PFSK-1 (cell line): ENCODE measurements at regions not wholly inside any gene's neighbourhood (a gene's known extent, or its start where the extent isn't known, plus 50 kb on each side); places are given as distances from the start of the nearest gene placed in this dataset.

Source experiments
- FOXP2 ChIP-seq: optimal IDR thresholded peaks from 2 replicates; pipeline ENCODE3; 2011; ENCODE audit warnings: borderline replicate concordance, control low read depth, inconsistent platforms; ENCODE audit not compliant: insufficient read depth; ENCODE audit errors: extremely low read length, extremely low read depth
- POLR2AphosphoS5 ChIP-seq: IDR thresholded peaks from 2 replicates; pipeline ENCODE4 v1.6.1; 2012; ENCODE audit warnings: low read depth, mild to moderate bottlenecking, control low read depth, low read length, moderate library complexity
- SIN3A ChIP-seq: IDR thresholded peaks from 2 replicates; pipeline ENCODE4 v1.6.1; 2012; ENCODE audit warnings: mild to moderate bottlenecking, low read length, moderate library complexity, borderline replicate concordance; ENCODE audit not compliant: insufficient read depth
- TAF1 ChIP-seq: IDR thresholded peaks from 2 replicates; pipeline ENCODE4 v1.6.1; 2012; ENCODE audit warnings: low read length, control low read depth, borderline replicate concordance; ENCODE audit not compliant: insufficient read depth
- TF ChIP-seq, protein P1 (sequence below), 2 experiments: IDR thresholded peaks; 2 replicates each; pipeline versions ENCODE4 v1.6.1 to v1.8.0; 2011 to 2012; ENCODE audit warnings: low read depth in 2 of 2, low read length in 2 of 2, control low read depth in 1 of 2, inconsistent platforms in 1 of 2, mild to moderate bottlenecking in 1 of 2, moderate library complexity in 1 of 2; ENCODE audit not compliant: insufficient read depth in 1 of 2

DNA sequence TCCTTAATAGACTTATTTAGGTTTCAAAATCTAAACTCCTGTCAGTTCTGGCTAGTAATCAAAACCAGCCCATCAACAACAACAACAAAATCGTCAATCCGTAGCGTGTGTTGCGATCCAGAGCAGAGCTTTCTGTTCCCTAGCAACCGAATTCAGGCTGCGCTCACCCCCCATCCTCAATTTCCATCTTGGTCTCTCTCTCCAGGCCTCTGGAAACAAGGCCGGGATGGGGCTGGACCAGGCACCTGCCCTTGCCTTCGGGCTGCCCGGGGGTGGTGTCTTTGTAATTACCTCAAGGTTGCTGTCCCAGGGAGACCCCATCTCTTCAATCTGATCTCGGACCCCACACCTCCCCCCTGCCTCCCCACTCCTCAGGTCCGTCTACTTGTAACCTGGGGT lies 1341.5 kb downstream of the BRD1 start:
- TF ChIP-seq FOXP2, result no peak
- TF ChIP-seq, protein P1, sequence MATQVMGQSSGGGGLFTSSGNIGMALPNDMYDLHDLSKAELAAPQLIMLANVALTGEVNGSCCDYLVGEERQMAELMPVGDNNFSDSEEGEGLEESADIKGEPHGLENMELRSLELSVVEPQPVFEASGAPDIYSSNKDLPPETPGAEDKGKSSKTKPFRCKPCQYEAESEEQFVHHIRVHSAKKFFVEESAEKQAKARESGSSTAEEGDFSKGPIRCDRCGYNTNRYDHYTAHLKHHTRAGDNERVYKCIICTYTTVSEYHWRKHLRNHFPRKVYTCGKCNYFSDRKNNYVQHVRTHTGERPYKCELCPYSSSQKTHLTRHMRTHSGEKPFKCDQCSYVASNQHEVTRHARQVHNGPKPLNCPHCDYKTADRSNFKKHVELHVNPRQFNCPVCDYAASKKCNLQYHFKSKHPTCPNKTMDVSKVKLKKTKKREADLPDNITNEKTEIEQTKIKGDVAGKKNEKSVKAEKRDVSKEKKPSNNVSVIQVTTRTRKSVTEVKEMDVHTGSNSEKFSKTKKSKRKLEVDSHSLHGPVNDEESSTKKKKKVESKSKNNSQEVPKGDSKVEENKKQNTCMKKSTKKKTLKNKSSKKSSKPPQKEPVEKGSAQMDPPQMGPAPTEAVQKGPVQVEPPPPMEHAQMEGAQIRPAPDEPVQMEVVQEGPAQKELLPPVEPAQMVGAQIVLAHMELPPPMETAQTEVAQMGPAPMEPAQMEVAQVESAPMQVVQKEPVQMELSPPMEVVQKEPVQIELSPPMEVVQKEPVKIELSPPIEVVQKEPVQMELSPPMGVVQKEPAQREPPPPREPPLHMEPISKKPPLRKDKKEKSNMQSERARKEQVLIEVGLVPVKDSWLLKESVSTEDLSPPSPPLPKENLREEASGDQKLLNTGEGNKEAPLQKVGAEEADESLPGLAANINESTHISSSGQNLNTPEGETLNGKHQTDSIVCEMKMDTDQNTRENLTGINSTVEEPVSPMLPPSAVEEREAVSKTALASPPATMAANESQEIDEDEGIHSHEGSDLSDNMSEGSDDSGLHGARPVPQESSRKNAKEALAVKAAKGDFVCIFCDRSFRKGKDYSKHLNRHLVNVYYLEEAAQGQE (IDR thresholded peaks at IDR 0.05; ENCODE audit: insufficient read depth in 1 of 2, low read depth in 2 of 2, low read length in 2 of 2), result no peak
- TF ChIP-seq POLR2AphosphoS5, result no peak
- no peak for TF ChIP-seq SIN3A
- TF ChIP-seq TAF1, result no peak

DNA sequence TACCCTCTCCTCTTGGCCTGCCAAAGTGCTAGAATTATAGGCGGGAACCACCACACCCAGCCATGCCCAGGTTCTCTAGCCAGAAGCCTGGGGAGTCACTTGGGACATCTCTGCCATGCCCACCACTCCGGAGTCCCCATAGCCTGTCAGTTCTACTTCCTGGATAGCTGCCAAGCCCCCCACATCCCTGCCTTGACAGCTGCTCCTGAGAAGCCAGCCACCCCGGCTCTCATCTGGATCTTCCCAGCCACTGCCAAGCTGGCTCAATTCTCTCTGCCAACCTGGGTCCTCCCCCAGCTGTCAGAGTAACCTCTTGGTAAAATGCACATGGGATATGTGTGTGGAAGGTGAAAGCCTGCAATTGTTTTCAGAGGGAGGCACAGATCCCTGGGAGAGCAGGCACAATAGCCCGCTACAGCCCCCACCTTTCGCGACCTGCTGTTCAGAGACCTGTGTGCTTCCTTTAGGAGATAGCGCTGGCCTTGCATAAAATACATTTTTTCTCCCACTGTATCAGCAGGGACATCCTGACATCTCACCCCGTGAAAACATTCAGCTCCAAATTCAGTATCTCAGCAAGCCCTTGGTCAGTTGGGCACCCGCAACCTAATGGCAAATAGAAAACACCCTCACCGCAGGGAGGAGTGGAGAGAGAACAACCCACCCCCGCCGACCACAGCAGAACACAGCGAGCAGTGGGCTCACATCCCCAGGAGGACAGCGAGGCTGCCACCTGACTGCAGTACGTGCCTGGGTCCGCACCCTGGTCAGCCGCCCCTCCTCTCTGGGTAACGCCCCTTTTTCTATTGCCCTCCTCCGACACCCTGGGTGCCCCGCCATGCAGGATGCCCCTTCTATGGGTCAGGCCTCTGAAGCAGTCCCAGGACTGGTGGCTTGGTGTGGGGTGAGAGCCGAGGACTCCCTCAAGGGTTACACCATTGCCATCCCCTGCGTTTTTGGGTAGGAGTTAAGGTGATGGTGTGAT lies 1342.2 kb downstream of the BRD1 start:
- TF ChIP-seq TAF1, result no peak
- no peak for TF ChIP-seq POLR2AphosphoS5
- no peak for TF ChIP-seq SIN3A
- no peak for TF ChIP-seq FOXP2

DNA sequence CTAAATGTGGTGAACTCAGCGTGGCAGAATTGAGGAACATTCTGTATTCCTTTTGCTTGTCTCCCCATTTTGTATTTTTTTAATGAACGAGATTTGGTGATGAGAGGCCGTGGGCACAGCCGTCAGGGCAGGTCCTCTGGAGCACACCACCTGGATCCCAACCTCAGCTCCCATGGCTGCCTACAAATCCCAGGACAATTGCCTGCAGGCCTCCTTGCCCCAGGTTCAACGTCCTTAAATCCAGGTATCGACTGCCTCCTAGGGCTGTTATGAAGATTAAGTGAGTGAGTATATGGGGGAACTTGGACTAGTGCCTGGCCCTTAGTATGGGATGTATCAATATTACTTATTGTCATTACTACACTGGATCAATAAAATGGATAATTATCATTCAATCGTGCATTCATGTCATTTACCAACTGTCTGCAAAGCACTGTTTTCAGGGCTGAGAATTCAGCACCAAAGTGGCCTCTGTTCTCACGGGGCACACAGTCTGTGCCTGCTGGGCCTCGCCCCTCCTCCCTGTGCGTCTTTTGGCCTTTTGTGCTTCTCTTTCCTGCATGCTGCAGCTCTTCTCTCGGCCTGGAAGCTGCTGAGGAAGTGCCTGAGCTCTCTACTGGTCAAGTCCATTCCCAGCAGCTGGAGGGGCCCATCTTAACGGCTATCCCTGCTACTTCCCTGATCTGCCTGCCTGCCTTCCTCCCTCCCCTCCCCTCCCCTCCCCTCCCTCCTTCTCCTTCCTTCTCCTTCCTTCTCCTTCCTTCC lies 1343.7 kb downstream of the BRD1 start:
- no peak for TF ChIP-seq TAF1
- TF ChIP-seq, protein P1 (IDR thresholded peaks at IDR 0.05; ENCODE audit: insufficient read depth in 1 of 2, low read depth in 2 of 2, low read length in 2 of 2), result no peak
- TF ChIP-seq POLR2AphosphoS5, result no peak
- TF ChIP-seq SIN3A, result no peak
- no peak for TF ChIP-seq FOXP2

DNA sequence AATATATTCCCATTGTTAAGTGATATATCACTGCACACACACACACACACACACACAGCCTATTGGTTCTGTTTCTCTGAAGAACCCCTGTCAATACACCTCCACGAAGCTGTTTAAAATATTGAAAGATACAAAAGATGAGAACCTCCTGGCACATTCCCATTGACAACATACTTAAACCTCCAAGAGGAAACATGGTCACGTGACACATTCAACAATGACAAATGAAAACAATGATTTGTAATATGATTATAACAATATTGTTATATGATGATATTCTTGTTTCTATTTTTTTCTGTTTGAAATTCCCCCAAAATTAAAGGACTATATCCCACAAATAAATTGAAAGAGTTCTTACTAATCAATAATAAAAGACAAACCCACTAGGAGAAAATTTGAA lies 1344.9 kb downstream of the BRD1 start:
- no peak for TF ChIP-seq TAF1
- TF ChIP-seq FOXP2, result no peak
- TF ChIP-seq POLR2AphosphoS5, result no peak
- TF ChIP-seq, protein P1 (IDR thresholded peaks at IDR 0.05; ENCODE audit: insufficient read depth in 1 of 2, low read depth in 2 of 2, low read length in 2 of 2), result no peak
- TF ChIP-seq SIN3A, result no peak

DNA sequence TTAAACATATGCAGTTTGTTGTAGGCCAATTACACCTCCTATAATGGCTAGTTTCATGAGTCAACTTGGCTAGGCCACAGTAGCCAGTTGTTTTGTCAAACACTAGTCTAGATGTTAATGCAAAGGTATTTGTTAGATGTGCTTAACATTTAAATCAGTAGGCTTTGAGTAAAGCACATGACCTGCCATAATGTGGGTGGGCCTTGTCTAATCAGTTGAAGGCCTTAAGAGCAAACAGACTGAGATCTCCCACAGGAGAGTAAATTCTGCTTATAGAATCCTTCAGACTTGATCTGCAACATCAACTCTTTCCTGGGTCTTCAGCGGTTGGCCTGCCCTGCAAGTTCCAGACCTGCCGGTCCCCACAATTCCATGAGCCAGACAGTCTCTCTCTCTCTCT lies 1345.9 kb downstream of the BRD1 start:
- no peak for TF ChIP-seq TAF1
- no peak for TF ChIP-seq SIN3A
- TF ChIP-seq, protein P1 (IDR thresholded peaks at IDR 0.05; ENCODE audit: insufficient read depth in 1 of 2, low read depth in 2 of 2, low read length in 2 of 2), result no peak
- no peak for TF ChIP-seq POLR2AphosphoS5
- TF ChIP-seq FOXP2, result no peak
